NCI-H774 (cell line): ENCODE measurements at regions not wholly inside any gene's neighbourhood (a gene's known extent, or its start where the extent isn't known, plus 50 kb on each side); places are given as distances from the start of the nearest gene placed in this dataset.
A peak's percentile ranks its signal among the peaks of the same experiment; 100 is the strongest.

ENCODE experiments used
- DNase-seq: peaks from one replicate; lab custom pipeline; 2025; lab: John Stamatoyannopoulos, UW

- DNase-seq: no peak
These were observed 304.9 kb upstream of the TCF21 start for GRCh38 chr6:133583907-133584427.

- DNase-seq: no peak
These were observed 304.1 kb upstream of the TCF21 start for GRCh38 chr6:133584823-133585222.

- no peak for DNase-seq
These were observed 302.9 kb upstream of the TCF21 start for GRCh38 chr6:133585978-133586377.

- DNase-seq: no peak
These were observed 301.3 kb upstream of the TCF21 start for GRCh38 chr6:133587546-133588160.

- DNase-seq: no peak
These were observed 298.7 kb upstream of the TCF21 start for GRCh38 chr6:133590196-133590595.

GRCh38 chr6:133590814-133591213, 298.1 kb upstream of the TCF21 start:
- DNase-seq: no peak

GRCh38 chr6:133591275-133591674, 297.6 kb upstream of the TCF21 start:
- DNase-seq: no peak

GRCh38 chr6:133594652-133595110, 294.2 kb upstream of the TCF21 start:
- no peak for DNase-seq

GRCh38 chr6:133595111-133595761, 293.7 kb upstream of the TCF21 start:
- DNase-seq: peak; percentile 26

- no peak for DNase-seq
These were observed 282.1 kb upstream of the TCF21 start for GRCh38 chr6:133606852-133607251.

- no peak for DNase-seq
These were observed 280.3 kb upstream of the TCF21 start for GRCh38 chr6:133608620-133609019.

GRCh38 chr6:133609415-133610226, 279.3 kb upstream of the TCF21 start:
- DNase-seq: no peak

- DNase-seq: no peak
These were observed 278.6 kb upstream of the TCF21 start for GRCh38 chr6:133610227-133610840.

GRCh38 chr6:133610971-133611370, 277.9 kb upstream of the TCF21 start:
- no peak for DNase-seq

GRCh38 chr6:133612459-133612858, 276.5 kb upstream of the TCF21 start:
- no peak for DNase-seq

GRCh38 chr6:133613211-133613610, 275.7 kb upstream of the TCF21 start:
- DNase-seq: no peak

- no peak for DNase-seq
These were observed 267.2 kb upstream of the TCF21 start for GRCh38 chr6:133621751-133622150.

GRCh38 chr6:133623065-133623464, 265.8 kb upstream of the TCF21 start:
- no peak for DNase-seq

- DNase-seq: no peak
These were observed 265.3 kb upstream of the TCF21 start for GRCh38 chr6:133623621-133624020.

GRCh38 chr6:133626096-133626666, 262.7 kb upstream of the TCF21 start:
- DNase-seq: no peak

- no peak for DNase-seq
These were observed 258.9 kb upstream of the TCF21 start for GRCh38 chr6:133629970-133630369.

GRCh38 chr6:133630651-133631050, 258.3 kb upstream of the TCF21 start:
- no peak for DNase-seq
